Endothelial cell of umbilical vein (primary cell): ENCODE measurements at regions not wholly inside any gene's neighbourhood (a gene's known extent, or its start where the extent isn't known, plus 50 kb on each side); places are given as distances from the start of the nearest gene placed in this dataset.

Experiments
- BruUV-seq: library from RNA; stranded (reverse); fragments of 400-500 nt; replicated peaks from 2 replicates; lab custom pipeline; 2021; lab: Mats Ljungman, UMichigan
- CTCF ChIA-PET: fragments of 300-600, 350-600 bp; sonication (Branson Sonifier 250); formaldehyde crosslinking; loops from one replicate; lab custom pipeline; 2021; ENCODE audit warnings: antibody characterized with exemption, inconsistent platforms; lab: Charles Lee
- POLR2A ChIA-PET: fragments of 300-600, 350-600 bp; sonication (Branson Sonifier 250); formaldehyde crosslinking; loops from one replicate; lab custom pipeline; 2021; ENCODE audit warnings: antibody characterized with exemption, inconsistent platforms; lab: Charles Lee
- DNase-seq: peaks from one replicate; pipeline ENCODE4 v3.0.0-alpha.2; 2011; ENCODE audit warnings: low read depth, low spot score
- FAIRE-seq: peaks from 2 replicates; lab custom pipeline; 2011; peaks lifted over from hg19 to GRCh38; lab: Jason Lieb, UNC
- H2AFZ ChIP-seq: 2 replicates; pipeline ENCODE4 v1.6.0; 2012; ENCODE audit warnings: low read depth, low read length, control low read depth, inconsistent platforms
- H3K27ac ChIP-seq: 2 replicates; pipeline ENCODE4 v1.5.1; 2011; ENCODE audit warnings: low read depth, mild to moderate bottlenecking, control low read depth, low read length, moderate library complexity; ENCODE audit not compliant: insufficient read depth
- H3K27me3 ChIP-seq, 2 experiments: 2 replicates each; pipeline versions ENCODE4 v1.6.0 to v1.6.1; 2011; ENCODE audit warnings: low read length in 2 of 2, mixed read lengths in 1 of 2; ENCODE audit not compliant: control insufficient read depth in 2 of 2, insufficient read depth in 2 of 2
- H3K36me3 ChIP-seq, 2 experiments: 2 replicates in 1 of 2; 3 replicates in 1 of 2; pipeline ENCODE4 v1.5.1; 2011; ENCODE audit warnings: low read length in 2 of 2, mild to moderate bottlenecking in 1 of 2, moderate library complexity in 1 of 2; ENCODE audit not compliant: control insufficient read depth in 2 of 2, insufficient read depth in 2 of 2; ENCODE audit errors: extremely low read depth in 1 of 2
- H3K4me1 ChIP-seq: 3 replicates; pipeline ENCODE4 v1.5.1; 2011; ENCODE audit warnings: mild to moderate bottlenecking, low read length; ENCODE audit not compliant: control insufficient read depth, insufficient read depth; ENCODE audit errors: extremely low read depth
- H3K4me2 ChIP-seq: 2 replicates; pipeline ENCODE4 v1.6.1; 2011; ENCODE audit warnings: low read length, control low read depth, mixed read lengths; ENCODE audit not compliant: insufficient read depth
- H3K4me3 ChIP-seq, 3 experiments: fragments of 200-600 bp in 1 of 3; sonication (generic), shearing (Covaris generic) in 1 of 3; replicated peaks in 1 of 3; 2 replicates each; pipeline ENCODE4 v1.5.1; 2011 to 2016; ENCODE audit warnings: control low read depth in 3 of 3, low read length in 3 of 3, mild to moderate bottlenecking in 2 of 3, inconsistent platforms in 1 of 3, low read depth in 1 of 3, moderate library complexity in 1 of 3; ENCODE audit not compliant: insufficient read depth in 1 of 3
- H3K79me2 ChIP-seq: 2 replicates; pipeline ENCODE4 v1.6.0; 2012; ENCODE audit warnings: low read length, inconsistent platforms; ENCODE audit not compliant: control insufficient read depth, insufficient read depth
- H3K9ac ChIP-seq: replicated peaks from 2 replicates; pipeline ENCODE3; 2011; ENCODE audit warnings: low read length, control low read depth; ENCODE audit not compliant: insufficient read depth; ENCODE audit errors: extremely low read depth
- H3K9me1 ChIP-seq: replicated peaks from 3 replicates; pipeline ENCODE4 v1.6.0; 2011; ENCODE audit warnings: mild to moderate bottlenecking, low read length; ENCODE audit not compliant: control insufficient read depth, insufficient read depth; ENCODE audit errors: extremely low read depth
- H3K9me3 ChIP-seq: replicated peaks from 2 replicates; pipeline ENCODE4 v1.5.1; 2012; ENCODE audit warnings: low read length, inconsistent platforms; ENCODE audit not compliant: control insufficient read depth, insufficient read depth
- H4K20me1 ChIP-seq: replicated peaks from 2 replicates; pipeline ENCODE3; 2011; ENCODE audit warnings: mild to moderate bottlenecking, low read length; ENCODE audit not compliant: control insufficient read depth, insufficient read depth; ENCODE audit errors: extremely low read depth
- FOS ChIP-seq: IDR thresholded peaks from 2 replicates; pipeline ENCODE4 v1.6.1; 2011; ENCODE audit warnings: mild to moderate bottlenecking, low read length, moderate library complexity, borderline replicate concordance; ENCODE audit not compliant: insufficient read depth
- GATA2 ChIP-seq: IDR thresholded peaks from 2 replicates; pipeline ENCODE4 v1.7.0; 2011; ENCODE audit warnings: low read depth, mild to moderate bottlenecking, moderate library complexity, mixed read lengths, low read length; ENCODE audit not compliant: insufficient read length, insufficient read depth
- MYC ChIP-seq: IDR thresholded peaks from one replicate; pipeline ENCODE4 v1.6.1; 2011; ENCODE audit warnings: mild to moderate bottlenecking, low read depth, low read length
- POLR2A ChIP-seq: IDR thresholded peaks from 2 replicates; pipeline ENCODE4 v1.6.1; 2012; ENCODE audit warnings: low read depth, mild to moderate bottlenecking, control low read depth, low read length
- dilution Hi-C: fragments of 300-500 bp; cut with MboI; formaldehyde crosslinking; loops from one replicate; pipeline ENCODE4 v1.15.0; 2019; ENCODE audit warnings: low sequenced_read_pairs; ENCODE audit not compliant: extremely low pct_ligation_motif_present
- intact Hi-C: fragments of 100-400 bp; cut with micrococcal nuclease; formaldehyde crosslinking; loops from one replicate; pipeline ENCODE4 v1.10.0; 2022
- TF ChIP-seq, protein P1 (sequence below): IDR thresholded peaks from 2 replicates; pipeline ENCODE4 v1.6.1; 2011; ENCODE audit not compliant: insufficient read depth, insufficient read length

DNA sequence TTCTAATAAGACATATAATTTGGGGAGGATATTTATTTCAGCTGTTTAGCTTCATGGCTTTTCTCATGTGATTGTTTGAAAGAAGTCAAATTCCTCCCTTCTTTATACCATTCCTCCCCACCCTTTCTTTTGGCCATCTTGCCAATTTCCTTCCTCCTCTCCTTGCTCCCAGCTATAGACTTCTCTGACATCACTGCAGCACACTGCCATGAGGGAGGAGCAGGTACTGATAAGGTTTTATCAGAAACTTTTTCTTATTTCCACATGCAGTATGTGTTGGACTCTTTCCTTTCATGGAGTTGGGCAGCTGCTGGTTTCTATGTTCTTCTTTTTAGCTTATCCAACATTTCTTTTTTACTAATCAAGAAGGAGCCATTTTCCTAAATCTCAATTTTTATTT is 481.7 kb upstream of the NR3C2 start:
- FAIRE-seq: no peak
- dilution Hi-C loops: no loop called here
- no peaks in the 10 kb centered on the region for H3K9me1 ChIP-seq
- H3K9ac ChIP-seq: no peak overlapping the region
- TF ChIP-seq FOS (no peak), POLR2A (no peak), GATA2 (no peak), MYC (no peak)
- POLR2A ChIA-PET: no interaction called here
- CTCF ChIA-PET: no interaction called here
- H3K9me3 ChIP-seq: no peaks in the 10 kb centered on the region
- DNase-seq: no peak
- H4K20me1 ChIP-seq: no peaks in the 10 kb centered on the region
- intact Hi-C loops: no loop called here
- no peak overlapping the region for H3K27ac ChIP-seq
- H3K36me3 ChIP-seq: no peaks in the 10 kb centered on the region
- no peak overlapping the region for H3K4me2 ChIP-seq
- no TSS peak for BruUV-seq
- H3K79me2 ChIP-seq: no peaks in the 10 kb centered on the region
- no peak overlapping the region for H2AFZ ChIP-seq
- no peaks in the 10 kb centered on the region for H3K27me3 ChIP-seq
- no peaks in the 10 kb centered on the region for H3K4me1 ChIP-seq
- no peak overlapping the region for H3K4me3 ChIP-seq

DNA sequence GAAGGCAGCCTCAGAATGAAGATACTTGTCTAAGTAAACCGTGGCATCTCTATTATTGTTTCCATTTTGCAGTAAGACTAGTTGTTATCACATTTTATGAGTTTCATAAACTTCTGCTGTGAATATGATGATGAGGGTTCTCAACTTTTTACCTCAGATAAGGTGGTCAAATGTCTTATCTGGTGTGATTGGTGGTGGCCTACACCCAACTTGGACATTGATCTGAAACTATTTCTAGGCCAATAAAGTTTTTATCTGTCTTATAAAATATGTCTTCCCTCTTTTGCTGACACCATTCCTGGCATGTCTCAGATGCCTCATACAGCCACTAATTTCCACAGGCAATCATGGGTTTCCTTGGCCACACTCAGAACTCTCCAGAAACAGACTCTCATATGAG is 480.3 kb upstream of the NR3C2 start:
- Histone ChIP-seq H3K27me3 (no peaks in the 10 kb centered on the region), H3K36me3 (no peaks in the 10 kb centered on the region), H2AFZ (no peak overlapping the region), H3K27ac (no peak overlapping the region), H3K9ac (no peak overlapping the region), H4K20me1 (no peaks in the 10 kb centered on the region), H3K9me1 (no peaks in the 10 kb centered on the region), H3K4me1 (no peaks in the 10 kb centered on the region), H3K4me3 (no peak overlapping the region), H3K9me3 (no peaks in the 10 kb centered on the region), H3K79me2 (no peaks in the 10 kb centered on the region), H3K4me2 (no peak overlapping the region)
- DNase-seq: no peak
- TF ChIP-seq FOS (no peak), POLR2A (no peak)
- TF ChIP-seq, protein P1, sequence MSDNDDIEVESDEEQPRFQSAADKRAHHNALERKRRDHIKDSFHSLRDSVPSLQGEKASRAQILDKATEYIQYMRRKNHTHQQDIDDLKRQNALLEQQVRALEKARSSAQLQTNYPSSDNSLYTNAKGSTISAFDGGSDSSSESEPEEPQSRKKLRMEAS: no peak
- intact Hi-C loops (no loop called here), dilution Hi-C loops (no loop called here)
- BruUV-seq: no TSS peak
- ChIA-PET POLR2A (no interaction called here), CTCF (no interaction called here)
- no peak for FAIRE-seq
